ENCODE measurements at regions not wholly inside any gene's neighbourhood (a gene's known extent, or its start where the extent isn't known, plus 50 kb on each side); places are given as distances from the start of the nearest gene placed in this dataset.
"Not testable (repeated sequence)": the region's sequence is repeated elsewhere in the genome, so short reads cannot be mapped to it uniquely, and the experiment has no call there.

DNA sequence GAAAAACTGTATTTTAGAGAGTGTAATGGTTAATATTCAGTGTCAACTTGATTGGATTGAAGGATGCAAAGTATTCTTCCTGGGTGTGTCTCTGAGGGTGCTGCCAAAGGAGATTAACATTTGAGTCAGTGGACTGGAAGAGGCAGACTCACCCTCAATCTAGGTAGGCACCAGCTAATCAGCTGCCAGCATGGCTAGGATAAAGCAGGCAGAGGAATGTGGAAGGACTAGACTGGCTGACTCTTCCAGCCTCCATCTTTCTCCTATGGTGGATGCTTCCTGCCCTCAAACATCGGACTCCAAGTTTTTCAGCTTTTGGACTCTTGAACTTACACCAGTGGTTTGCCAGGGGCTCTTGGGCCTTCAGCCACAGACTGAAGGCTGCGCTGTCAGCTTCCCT lies 740.3 kb downstream of the RNF144A start:
- DNase-seq, result not testable (repeated sequence)

GRCh38 chr2:7658486-7658885 lies 741.3 kb downstream of the RNF144A start:
- DNase-seq, result no peak

- no peak for DNase-seq
These were observed 743.6 kb downstream of the RNF144A start for GRCh38 chr2:7660816-7661215.

- no peak for DNase-seq
These were observed 744.3 kb downstream of the RNF144A start for GRCh38 chr2:7661502-7661901.

GRCh38 chr2:7665880-7666279 lies 748.7 kb downstream of the RNF144A start:
- no peak for DNase-seq

DNA sequence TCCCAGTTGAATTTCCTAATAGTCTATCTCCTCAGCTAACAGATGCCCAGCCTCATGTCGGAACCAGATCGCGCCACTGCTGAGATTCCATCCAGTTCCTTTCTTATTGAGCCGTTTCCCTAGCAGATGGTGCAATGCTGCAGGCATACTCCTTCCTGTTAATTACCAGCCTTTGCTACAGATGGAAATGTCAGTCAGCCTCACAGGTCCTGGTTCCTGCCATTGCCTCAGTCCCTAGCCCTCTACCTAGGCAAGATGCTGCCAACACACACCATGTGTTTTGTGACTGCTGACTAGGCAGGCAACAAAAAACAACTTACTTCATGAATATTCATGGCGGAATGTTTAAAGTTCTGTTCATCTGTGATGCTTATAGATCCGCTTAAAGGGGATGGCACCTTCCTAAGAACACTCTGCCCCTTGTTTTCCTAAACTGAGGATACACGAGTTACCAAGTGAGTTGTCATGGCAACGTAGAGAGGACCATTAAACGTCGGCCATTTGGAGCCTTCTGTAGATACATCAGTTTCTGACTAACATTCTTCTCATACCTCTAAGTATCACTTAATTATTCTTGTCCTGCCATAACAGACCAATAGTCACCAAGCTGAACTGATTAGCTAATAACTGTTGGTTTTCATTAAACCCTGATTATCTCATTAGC lies 749.5 kb downstream of the RNF144A start:
- no peak for DNase-seq

GRCh38 chr2:7667260-7667757 lies 750.1 kb downstream of the RNF144A start:
- DNase-seq, result no peak

DNA sequence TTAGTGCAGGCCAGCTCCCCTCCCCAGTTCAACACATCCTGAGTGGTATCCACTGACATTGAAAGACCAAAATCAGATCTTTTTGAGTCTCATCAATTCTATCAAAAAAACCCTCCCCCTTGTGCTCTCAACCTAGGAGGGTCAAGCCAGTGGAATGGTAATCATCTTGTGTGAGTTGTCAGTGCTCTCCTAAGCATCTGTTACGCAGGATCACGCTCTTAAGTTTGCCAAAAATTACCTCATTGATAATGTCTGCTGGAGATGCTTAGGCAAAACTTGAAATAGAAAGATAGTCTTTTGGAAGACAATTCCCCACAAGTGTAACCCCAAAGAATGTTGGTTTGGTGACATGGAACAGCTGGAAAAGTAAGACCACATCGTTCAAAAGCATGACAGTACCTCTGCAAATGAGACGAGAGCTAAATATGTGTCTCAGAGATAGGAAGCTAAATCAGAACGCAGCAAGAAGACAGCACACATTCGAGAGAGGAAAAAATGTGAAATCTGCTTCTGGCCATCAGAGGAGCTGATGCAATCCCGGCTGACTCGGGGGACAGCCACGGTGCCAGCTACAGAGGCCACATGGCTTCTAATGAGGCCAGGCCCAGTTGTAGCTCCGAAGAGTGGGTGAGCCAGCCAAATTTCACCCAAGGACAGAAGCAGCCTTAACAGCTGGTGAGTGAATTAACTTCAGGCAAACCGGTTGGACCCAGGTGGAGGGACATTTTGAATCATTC lies 753.9 kb downstream of the RNF144A start:
- no peak for DNase-seq

GRCh38 chr2:7672027-7672684 lies 754.9 kb downstream of the RNF144A start:
- DNase-seq, result peak; percentile 48

- DNase-seq, result no peak
These were observed 755.5 kb downstream of the RNF144A start for GRCh38 chr2:7672685-7673071.

GRCh38 chr2:7673101-7673500 lies 755.9 kb downstream of the RNF144A start:
- no peak for DNase-seq

DNA sequence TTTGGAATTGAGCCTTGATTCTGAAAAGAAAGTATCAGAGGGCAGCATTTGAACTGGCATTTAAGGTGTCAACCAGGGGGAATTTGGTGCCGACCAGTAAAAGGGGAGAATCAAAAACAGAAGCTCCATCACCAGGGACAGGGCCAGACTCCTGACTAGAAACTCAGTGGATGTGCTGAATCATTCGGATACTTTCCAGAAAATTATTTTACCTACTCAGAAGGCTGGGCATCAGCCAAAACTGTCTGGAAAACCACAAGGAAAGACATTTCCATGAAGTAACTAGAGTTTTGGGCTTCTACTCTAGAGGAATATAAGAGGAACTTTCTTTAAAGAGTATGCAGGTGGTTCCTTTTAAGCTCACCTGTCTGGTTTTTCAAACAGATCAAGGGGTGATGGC lies 756.6 kb downstream of the RNF144A start:
- no peak for DNase-seq

GRCh38 chr2:7674606-7675005 lies 757.4 kb downstream of the RNF144A start:
- no peak for DNase-seq

DNA sequence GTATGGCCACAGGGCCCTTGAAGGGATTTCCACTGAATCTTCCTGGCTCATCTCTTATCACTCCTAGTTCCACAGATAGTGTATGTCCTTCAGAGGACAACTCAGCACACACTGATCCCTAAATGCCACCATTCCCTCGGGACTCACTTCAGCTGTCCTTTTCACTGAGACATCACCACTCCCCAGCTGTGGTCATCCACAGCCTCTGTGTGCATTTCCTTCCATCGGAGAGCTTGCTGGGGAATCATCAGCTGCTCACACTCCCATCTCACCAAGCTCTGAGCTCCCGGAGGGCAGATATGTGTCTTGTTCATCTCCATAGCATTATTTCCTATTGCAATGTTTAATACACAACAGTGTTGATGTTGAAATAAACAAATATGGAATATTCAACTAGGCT lies 759.5 kb downstream of the RNF144A start:
- no peak for DNase-seq

DNA sequence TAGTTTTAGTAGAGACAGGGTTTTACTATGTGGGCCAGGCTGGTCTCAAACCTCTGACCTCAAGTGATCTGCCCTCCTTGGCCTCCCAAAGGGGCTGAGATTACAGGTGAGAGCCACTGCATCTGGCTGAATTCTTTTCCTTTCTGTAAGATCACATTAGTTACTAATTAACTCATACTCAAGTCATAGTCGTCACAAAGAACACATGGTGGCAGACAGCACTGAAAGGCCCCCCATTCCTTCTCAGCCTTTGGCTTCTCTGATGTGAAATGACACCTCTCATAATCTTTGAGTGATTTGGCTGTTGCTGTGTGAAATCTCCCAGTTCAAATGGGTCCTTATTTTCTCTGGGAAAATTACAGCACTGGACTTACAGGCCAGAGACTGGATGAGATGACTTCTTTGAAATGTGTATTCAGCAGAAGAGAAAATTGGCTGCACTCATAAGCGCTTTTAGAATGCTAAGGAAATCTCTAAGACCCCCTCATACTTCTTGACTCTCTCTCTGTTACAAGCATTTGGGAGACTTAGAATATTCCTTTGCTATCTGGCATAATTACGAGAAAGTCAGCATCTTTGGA lies 764.8 kb downstream of the RNF144A start:
- DNase-seq, result no peak

DNA sequence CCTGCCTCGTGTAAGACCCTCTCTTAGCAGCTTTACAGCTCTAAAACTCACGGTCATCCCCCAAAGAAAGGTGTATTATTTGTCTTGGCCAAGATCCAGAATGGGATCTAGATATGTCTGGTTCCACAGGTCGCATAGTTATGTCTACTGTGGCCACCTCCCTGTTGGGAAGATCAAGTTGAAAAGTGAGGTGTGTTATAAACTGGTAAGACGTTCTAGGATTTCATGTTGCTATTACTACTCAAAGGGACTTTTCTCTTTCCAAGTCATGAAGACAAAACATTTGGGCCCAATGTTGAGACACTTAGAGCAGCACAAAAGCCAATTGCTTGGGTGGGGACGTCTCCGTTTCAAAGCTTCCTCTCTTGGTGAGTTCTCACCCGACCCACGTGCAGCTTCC lies 766.0 kb downstream of the RNF144A start:
- no peak for DNase-seq

DNA sequence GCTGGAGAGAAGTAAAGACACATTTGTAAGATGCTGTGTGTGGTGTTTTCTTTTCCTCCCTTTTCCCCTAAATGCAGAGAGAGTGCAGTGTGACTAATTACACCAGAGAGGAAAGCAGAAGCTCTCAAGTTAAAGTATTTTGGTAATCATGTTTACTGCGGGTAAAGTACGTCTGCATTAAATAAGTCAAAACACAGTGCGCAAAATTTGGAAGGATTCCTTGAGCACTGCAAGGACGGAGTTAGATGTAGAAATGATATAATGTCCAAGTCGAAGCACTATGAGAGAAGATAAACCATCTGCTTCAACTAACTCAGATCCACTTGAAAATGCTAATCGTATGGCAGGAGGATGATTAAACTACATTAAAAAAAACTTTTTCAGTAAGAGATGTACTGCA lies 766.5 kb downstream of the RNF144A start:
- DNase-seq, result no peak

DNA sequence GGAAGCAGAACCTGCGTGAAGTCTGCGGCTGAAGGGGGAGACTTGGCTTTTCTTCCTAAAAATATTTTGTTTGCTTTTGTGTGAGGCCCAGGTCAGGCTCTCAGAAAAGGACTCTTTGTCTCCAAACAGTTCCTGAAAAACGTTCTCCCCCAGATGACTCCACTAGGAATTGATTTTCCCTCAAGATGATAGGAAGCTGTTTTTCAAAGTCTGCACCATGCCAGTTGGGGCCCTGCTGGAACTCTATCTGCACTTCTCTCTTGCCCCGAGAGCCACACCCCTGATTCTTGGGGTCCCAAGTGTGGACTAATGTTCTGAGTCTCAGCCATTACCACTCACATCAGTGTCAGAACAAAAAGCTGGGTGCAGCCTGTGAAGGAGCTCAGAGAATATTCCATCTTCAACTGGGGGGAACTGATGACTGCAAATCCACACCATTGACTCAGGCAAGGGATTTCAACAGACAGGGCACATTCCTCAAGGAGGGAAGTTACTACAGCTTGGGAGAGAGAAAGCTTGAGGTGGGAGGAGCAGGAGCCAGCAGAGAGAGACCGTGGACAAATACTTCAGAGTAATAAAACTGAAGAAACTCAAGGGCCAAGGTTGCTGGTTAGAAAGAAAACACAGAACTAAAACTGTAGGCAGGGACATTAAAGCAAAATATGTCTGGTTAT lies 768.3 kb downstream of the RNF144A start:
- no peak for DNase-seq

GRCh38 chr2:7686016-7686385 lies 768.8 kb downstream of the RNF144A start:
- DNase-seq, result no peak

- no peak for DNase-seq
These were observed 774.9 kb downstream of the RNF144A start for GRCh38 chr2:7691961-7692656.

GRCh38 chr2:7692657-7693161 lies 775.5 kb downstream of the RNF144A start:
- DNase-seq, result no peak
